T-helper 1 cell (primary cell): ENCODE measurements at regions not wholly inside any gene's neighbourhood (a gene's known extent, or its start where the extent isn't known, plus 50 kb on each side); places are given as distances from the start of the nearest gene placed in this dataset.

Experiments
- DNase-seq, 5 donors: peaks; one replicate each; pipeline ENCODE4 v3.0.0-alpha.2; 2012 to 2020

DNA sequence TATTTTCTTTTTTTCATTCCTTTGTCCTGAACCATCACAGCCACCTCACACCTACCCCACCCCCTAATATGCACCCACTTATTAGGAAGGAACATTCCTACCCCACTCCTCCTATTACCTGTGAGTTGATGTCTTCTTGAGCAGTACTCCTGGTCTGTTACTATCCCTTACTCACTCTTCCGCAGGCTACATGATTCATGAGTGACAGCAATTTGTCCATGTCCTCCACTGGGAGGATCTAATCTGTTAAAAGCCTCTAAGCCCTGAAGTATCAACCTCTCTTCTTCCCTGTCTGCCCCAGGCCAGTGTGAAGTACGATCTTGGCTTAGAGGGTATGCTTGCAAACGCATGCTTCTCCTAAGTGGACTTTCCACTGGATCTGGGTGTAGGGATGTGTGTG, 75.6 kb upstream of the RFX8 start:
- no peak for DNase-seq

GRCh38 chr2:101549371-101549770, 74.5 kb upstream of the RFX8 start:
- DNase-seq, result no peak

DNA sequence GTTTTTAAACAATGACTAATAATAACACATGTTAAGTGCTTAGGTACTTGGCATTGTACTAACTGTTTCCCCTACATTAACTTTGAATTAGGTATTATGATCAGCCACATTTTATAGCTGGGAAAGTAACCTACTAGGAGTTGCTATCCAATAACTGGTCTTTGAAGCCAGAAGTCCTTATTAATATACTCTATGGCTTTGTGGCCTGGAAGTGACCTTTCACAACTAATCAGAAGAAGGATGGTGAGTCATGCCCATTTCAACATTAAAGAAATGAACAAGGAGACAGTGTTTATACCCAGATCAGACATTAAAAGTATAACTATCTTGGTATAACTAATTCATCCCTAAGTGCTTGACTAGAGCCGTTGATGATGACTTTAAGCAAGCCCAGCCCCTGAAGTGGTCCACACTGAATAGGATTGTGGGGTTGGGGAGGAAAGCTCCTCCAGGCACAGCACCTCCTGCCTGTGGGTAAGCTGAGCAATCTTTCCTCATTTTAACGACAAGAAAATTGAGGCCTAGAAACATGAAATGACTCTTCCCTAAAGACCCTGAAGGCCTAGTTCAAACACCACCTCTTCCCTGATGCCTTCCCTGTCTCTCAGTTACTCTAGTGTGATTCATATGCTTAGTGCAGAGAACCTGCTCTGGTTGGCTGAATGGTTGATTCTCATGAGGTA, 71.6 kb upstream of the RFX8 start:
- DNase-seq, result no peak

DNA sequence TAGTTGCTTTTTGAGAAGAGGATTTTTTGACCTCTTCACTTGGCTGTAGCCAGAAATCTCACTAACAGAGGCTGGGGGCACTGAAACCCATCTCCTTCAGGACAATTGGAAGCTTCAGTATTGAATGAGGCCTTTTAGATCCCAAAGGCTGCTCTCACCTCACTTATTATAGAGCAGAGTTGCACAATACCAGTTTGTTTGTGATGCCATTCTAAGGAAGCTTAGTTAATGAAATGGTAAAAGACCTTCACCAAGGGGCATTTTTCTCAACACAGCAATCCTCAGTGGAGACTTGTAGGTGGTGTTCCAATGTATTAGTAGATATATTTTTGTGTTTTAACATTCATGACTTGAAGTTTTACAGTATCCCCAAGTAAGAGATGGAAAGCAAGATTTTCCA, 71.0 kb upstream of the RFX8 start:
- DNase-seq, result no peak

GRCh38 chr2:101540518-101540917, 65.6 kb upstream of the RFX8 start:
- DNase-seq, result no peak

DNA sequence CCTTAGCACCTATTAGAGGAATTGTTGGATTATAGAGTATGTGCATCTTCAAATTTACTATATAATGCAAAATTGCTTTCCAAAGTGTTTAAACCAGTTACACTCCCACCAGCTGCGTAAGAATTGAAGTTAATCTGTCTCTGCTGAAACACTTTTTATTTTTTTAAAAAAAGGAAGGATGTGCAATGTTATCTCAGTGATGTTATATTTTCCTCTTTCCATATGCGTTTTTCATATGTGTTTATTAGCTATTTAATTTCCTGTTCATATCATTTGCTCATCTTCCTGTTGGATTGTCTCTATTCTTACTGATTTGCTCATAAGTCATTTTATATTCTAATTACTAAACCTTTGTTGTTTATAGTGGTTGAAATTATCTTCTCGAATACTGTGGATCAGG, 63.2 kb upstream of the RFX8 start:
- DNase-seq, result no peak

DNA sequence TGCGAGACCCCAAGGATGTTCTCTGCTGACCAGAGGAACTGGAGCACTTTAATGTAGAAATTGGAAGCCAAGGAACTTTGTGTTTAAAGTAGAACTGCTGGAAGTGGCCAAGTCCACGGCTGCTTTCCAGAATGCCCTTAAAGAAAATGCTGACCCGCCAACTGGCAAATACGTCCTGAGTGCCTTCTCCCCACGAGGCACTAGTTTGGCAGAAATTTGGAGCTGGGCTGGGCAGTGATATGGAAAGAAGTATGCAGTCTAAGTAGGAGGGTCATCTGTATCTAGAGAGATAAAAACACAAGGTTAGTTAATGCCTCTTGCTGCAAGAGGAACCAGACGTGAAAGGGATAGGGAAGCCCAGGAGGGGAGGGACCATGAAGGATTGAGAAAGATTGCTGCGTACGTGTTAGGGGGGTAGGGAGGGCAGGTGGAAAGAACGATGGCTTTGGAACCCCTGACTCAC, 59.3 kb upstream of the RFX8 start:
- DNase-seq, result no peak

DNA sequence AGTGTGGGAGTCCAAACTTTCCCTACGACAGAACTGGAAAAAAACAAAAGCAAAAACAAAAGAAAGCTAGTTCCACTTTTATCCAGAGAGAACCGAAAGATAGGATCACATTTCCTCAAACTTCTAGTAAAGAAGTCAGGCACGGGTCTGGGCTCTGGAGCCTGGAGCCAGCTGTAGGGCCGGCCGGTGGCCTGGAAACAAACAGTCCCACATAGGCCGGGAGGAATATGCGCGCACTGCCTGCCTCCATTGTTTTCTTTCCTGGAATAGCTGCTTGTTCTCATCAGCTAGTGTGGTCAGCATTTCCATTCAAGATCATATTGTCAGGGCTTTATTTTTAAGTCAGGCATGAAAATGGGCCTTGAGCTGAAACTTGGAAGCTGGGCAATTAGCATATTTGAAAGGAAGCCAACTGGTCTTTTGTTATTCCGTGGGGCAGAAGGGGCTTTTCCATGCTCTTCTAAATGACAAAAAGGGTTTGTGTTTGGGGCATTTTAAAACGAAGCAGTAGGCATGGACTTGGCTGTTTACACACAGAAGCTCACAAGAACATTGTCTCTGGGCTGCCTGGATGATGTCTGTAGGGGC, 58.7 kb upstream of the RFX8 start:
- DNase-seq, result no peak

- no peak for DNase-seq
Measured at GRCh38 chr2:101528501-101528900, 53.6 kb upstream of the RFX8 start.

- no peak for DNase-seq
Measured at GRCh38 chr2:101524806-101525430, 50.0 kb upstream of the RFX8 start.
